GM12872 (cell line): ENCODE measurements at regions not wholly inside any gene's neighbourhood (a gene's known extent, or its start where the extent isn't known, plus 50 kb on each side); places are given as distances from the start of the nearest gene placed in this dataset.
A peak's percentile ranks its signal among the peaks of the same experiment; 100 is the strongest.

Experiments used
- TF ChIP-seq, protein P1 (sequence below): IDR thresholded peaks from 3 replicates; pipeline ENCODE4 v1.5.1; 2011; ENCODE audit warnings: low read depth, mild to moderate bottlenecking, low read length, moderate library complexity; ENCODE audit not compliant: insufficient read depth

DNA sequence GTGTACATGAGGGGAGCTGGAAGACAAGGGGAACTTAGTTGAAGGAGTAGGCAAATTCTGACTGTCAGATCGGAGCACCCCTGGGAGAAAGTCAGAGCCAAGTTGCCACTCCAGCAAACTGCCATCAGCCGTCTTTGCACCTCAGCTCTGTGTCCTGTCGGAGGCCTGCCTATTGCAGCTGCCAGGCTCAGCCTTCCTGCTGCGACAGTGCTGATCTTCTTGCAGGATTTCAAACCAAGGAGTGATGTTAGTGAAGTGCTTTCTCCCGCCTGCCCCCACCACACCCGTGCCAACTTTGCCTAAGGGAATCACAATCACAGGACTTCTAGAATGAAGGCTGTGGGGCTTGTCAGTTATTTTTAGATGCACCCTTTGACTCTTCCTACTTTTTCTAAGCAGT, 185.3 kb downstream of the KIT start:
- TF ChIP-seq, protein P1, sequence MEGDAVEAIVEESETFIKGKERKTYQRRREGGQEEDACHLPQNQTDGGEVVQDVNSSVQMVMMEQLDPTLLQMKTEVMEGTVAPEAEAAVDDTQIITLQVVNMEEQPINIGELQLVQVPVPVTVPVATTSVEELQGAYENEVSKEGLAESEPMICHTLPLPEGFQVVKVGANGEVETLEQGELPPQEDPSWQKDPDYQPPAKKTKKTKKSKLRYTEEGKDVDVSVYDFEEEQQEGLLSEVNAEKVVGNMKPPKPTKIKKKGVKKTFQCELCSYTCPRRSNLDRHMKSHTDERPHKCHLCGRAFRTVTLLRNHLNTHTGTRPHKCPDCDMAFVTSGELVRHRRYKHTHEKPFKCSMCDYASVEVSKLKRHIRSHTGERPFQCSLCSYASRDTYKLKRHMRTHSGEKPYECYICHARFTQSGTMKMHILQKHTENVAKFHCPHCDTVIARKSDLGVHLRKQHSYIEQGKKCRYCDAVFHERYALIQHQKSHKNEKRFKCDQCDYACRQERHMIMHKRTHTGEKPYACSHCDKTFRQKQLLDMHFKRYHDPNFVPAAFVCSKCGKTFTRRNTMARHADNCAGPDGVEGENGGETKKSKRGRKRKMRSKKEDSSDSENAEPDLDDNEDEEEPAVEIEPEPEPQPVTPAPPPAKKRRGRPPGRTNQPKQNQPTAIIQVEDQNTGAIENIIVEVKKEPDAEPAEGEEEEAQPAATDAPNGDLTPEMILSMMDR: no peak

DNA sequence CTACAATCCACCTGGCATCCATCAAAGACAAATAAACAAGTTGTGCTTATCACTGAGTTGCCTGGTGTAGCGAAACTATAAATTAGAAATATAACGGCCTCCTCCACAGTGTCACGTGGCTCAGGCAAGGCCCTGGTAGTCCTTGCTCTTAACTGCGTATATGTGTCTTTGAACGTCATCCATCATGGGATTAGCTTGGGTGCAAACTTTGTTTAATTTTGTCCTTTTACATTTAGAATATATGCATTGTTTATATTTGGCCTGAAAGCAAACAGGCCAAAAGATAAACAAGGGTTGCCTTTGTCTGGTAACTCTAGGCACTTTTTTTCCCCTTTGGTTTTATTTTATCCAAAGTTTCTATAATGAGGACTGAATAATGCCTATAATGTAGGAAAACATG, 184.9 kb downstream of the KIT start:
- TF ChIP-seq, protein P1: no peak

DNA sequence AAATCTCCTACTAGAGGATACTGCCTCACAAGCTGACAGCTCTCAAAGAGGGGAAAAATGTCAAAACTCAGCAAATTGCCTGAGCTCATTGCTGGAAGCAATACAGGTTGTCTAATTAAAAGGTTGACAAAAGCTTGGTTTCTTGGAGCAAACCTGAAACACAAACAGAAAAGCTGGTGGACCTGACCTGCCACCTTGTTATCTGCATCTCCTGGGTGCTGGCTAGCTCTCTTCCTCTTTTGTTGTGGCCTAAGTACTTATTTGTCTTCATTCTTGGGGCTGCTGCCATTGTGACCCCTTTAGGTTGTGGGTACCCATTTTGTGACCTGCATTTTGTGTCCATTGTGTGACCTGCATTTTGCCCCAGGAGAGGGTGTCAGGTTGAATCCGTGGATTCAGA, 184.5 kb downstream of the KIT start:
- TF ChIP-seq, protein P1: no peak

DNA sequence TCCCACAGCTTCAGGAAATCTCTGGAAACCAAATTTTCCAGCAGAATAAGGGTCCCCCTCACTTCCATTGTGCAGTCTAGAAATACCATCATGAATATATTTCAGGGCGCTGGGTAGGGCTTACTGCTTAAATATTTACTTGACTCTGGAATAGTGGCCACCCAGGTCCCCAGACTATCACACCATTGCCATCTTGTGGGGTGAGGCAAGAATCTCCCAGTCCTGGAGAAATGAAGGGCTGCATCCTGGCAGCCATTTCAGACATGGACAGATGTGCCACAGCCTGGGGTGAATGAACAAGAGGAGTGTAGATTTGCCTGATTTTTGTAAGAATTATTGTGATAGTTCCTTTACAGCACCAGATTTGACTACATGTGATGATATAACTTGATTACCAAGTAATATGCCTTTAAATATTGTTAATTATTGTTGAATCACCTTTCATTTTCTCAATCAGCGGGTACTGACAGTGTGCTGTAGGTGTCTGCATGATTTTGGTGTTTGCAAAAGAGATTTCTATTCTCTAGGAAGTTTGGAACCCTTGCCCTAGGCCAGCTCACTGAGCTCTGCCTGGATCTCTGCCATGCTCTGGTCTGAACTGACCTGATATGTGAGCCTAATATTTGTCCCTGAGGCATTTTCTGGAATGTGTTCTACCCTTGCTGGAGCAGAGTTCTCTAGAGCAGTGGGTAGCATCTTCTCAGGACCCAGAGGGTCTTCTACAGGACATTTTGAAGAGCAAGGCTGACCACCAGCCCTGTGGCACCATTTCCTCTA, 183.4 kb downstream of the KIT start:
- TF ChIP-seq, protein P1: peak; percentile 27; the same call in 1 of the 3 replicates

DNA sequence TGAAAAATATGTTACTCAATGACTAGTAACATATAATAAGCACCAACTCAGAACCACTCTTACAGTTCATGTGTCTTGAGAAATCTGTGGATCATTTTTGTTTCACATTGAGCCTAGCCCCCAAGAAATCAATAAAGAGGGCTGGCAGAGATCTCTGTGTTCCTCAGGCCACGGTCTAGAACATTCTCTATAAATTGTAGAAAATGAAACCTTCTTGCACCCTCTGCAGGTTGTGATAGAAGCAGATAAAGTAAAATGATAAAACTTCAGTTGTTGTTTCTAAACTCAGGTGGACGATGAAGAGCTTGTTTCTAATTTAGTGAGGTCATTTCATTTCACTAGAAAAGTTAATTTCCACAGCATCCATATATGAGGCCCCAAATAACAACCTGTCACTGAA, 182.7 kb downstream of the KIT start:
- TF ChIP-seq, protein P1: no peak

DNA sequence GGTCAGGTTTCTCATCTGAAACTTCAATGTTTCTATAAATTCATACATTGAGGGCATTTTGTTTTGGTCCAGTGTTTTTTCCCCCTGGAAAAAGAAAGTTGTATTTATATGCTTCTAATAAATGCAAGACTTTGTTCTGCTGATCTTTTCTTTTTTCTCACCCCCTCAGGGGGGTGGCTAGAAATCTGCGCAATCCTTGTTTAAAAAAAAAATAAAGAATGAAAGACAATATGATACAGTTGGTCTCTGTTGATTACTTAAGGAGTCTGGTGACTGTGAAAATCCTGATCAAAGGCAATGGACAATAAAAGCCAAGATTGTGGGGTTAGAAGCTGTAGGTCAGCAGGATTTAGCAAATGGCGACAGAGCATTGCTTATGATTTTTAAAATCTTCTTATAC, 180.5 kb downstream of the KIT start:
- TF ChIP-seq, protein P1: no peak

DNA sequence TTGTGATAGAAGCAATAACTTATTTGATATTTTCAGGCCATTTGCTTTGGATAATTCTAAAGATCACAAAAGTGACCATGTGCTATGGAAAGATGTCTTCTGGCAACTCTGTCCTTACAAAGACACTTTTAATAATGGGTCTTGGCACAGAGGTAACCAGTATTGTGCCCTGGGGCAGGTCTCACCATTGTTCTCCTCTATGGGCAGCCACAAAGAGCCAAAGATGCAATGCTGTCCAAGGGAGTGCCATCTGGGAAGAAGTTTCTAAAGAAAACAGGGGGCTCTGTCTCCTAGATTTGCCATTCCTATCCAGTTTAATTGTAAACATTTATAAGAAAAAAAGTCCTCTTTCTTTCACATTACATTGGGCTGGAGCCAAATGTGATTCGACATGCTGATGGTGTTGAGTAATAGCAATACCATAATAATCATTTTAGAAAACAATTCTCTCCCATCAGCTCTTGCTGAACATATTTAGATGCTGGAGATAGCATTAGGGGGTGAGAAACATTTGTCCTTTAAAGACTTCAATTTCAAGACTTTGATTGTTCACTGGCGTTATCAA, 179.9 kb downstream of the KIT start:
- TF ChIP-seq, protein P1: no peak
